PC-9 (cell line): ENCODE measurements at regions not wholly inside any gene's neighbourhood (a gene's known extent, or its start where the extent isn't known, plus 50 kb on each side); places are given as distances from the start of the nearest gene placed in this dataset.

Experiments used
- BruUV-seq: library from RNA; stranded (reverse); fragments of 400-500 nt; replicated peaks from 2 replicates; lab custom pipeline; 2021; lab: Mats Ljungman, UMichigan
- CTCF ChIA-PET: fragments of 300-600 bp; sonication (Branson Sonifier 250); formaldehyde crosslinking; loops from one replicate; lab custom pipeline; 2022; ENCODE audit warnings: antibody characterized with exemption; lab: Charles Lee
- POLR2A ChIA-PET: fragments of 300-600 bp; sonication (Branson Sonifier 250); formaldehyde crosslinking; loops from one replicate; lab custom pipeline; 2022; ENCODE audit warnings: antibody characterized with exemption; ENCODE audit not compliant: unreplicated experiment; lab: Charles Lee
- DNase-seq, 2 experiments: peaks; one replicate each; pipeline versions ENCODE4 v3.0.0 to v3.0.0-alpha.2; 2015 to 2022; ENCODE audit warnings: mixed read lengths in 1 of 2
- H2AFZ ChIP-seq: fragments of 200-600 bp; sonication (generic); 2 replicates; pipeline ENCODE4 v1.8.1; 2017; ENCODE audit warnings: antibody characterized with exemption
- H3F3A ChIP-seq: fragments of 200-600 bp; sonication (generic); 2 replicates; pipeline ENCODE4 v1.8.1; 2017; ENCODE audit warnings: antibody characterized with exemption, mild to moderate bottlenecking, low read depth; ENCODE audit not compliant: insufficient read depth
- H3K27ac ChIP-seq: fragments of 200-600 bp; sonication (generic); 2 replicates; pipeline ENCODE4 v1.6.1; 2016; ENCODE audit warnings: mixed run types
- H3K27me3 ChIP-seq: fragments of 200-600 bp; sonication (generic); 2 replicates; pipeline ENCODE4 v1.6.1; 2016; ENCODE audit warnings: low read depth, mixed run types; ENCODE audit not compliant: insufficient read depth
- H3K36me3 ChIP-seq: fragments of 200-600 bp; sonication (generic); 2 replicates; pipeline ENCODE4 v1.6.1; 2016; ENCODE audit warnings: low read depth, mixed run types
- H3K4me1 ChIP-seq: fragments of 200-600 bp; sonication (generic); replicated peaks from 2 replicates; pipeline ENCODE4 v1.6.1; 2016; ENCODE audit warnings: mixed run types; ENCODE audit not compliant: insufficient read depth
- H3K4me2 ChIP-seq: fragments of 200-600 bp; sonication (generic); 2 replicates; pipeline ENCODE4 v1.6.1; 2017; ENCODE audit warnings: mixed run types
- H3K4me3 ChIP-seq: fragments of 200-600 bp; sonication (generic); 2 replicates; pipeline ENCODE4 v1.6.1; 2016; ENCODE audit warnings: mixed run types
- H3K79me2 ChIP-seq: fragments of 200-600 bp; sonication (generic); 2 replicates; pipeline ENCODE4 v1.6.1; 2017; ENCODE audit warnings: low read depth, mixed run types
- H3K9me2 ChIP-seq: fragments of 200-600 bp; sonication (generic); 2 replicates; pipeline ENCODE4 v1.8.1; 2017; ENCODE audit warnings: mild to moderate bottlenecking; ENCODE audit not compliant: insufficient read depth
- H3K9me3 ChIP-seq: fragments of 200-600 bp; sonication (generic); 2 replicates; pipeline ENCODE4 v1.8.1; 2016; ENCODE audit warnings: low read depth; ENCODE audit not compliant: insufficient read depth
- H4K20me1 ChIP-seq: fragments of 200-600 bp; sonication (generic); 2 replicates; pipeline ENCODE4 v1.8.1; 2017; ENCODE audit not compliant: insufficient read depth
- EZH2 ChIP-seq: fragments of 200-600 bp; sonication (generic); IDR thresholded peaks from 2 replicates; pipeline ENCODE4 v1.8.0; 2017; ENCODE audit warnings: antibody characterized with exemption, low read depth
- intact Hi-C: fragments of 100-400 bp; cut with micrococcal nuclease; formaldehyde crosslinking; loops from one replicate; pipeline ENCODE4 v1.10.0; 2022; ENCODE audit not compliant: unreplicated experiment
- TF ChIP-seq, protein P1 (sequence below): fragments of 200-600 bp; sonication (generic); conservative IDR thresholded peaks from 2 replicates; pipeline ENCODE4 v1.6.1; 2017; ENCODE audit warnings: mixed run types, antibody characterized with exemption, mild to moderate bottlenecking, moderate library complexity

DNA sequence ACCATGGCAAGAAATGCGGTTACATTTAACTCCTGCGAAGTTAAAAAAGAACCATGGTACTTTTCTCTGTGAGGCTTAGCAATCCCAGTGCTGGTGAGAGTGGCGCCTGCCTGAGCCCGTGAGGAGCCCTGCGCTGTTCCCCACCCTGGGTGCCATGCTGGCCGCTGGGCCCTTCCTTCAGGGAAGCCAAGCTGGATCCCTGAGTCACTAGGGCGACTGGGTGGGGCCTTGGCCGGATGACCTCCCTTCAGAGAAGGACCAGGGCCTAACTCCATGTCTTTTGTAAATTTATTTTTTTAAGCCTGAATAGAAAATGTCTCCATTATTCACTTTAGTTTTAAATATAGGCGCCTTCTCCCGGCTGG lies 209.1 kb downstream of the ERMARD start:
- POLR2A ChIA-PET: no interaction called here
- H3K36me3 ChIP-seq: no peaks in the 10 kb centered on the region
- no TSS peak for BruUV-seq
- CTCF ChIA-PET: no interaction called here
- H3K27ac ChIP-seq: no peak overlapping the region
- no peak overlapping the region for H3K4me2 ChIP-seq
- no peak for DNase-seq
- no peak overlapping the region for H2AFZ ChIP-seq
- H3K27me3 ChIP-seq: peaks cover 86% of the 10 kb centered on the region
- no peaks in the 10 kb centered on the region for H3K9me3 ChIP-seq
- H3K9me2 ChIP-seq: no peaks in the 10 kb centered on the region
- intact Hi-C loops: no loop called here
- TF ChIP-seq EZH2: no peak
- TF ChIP-seq, protein P1, sequence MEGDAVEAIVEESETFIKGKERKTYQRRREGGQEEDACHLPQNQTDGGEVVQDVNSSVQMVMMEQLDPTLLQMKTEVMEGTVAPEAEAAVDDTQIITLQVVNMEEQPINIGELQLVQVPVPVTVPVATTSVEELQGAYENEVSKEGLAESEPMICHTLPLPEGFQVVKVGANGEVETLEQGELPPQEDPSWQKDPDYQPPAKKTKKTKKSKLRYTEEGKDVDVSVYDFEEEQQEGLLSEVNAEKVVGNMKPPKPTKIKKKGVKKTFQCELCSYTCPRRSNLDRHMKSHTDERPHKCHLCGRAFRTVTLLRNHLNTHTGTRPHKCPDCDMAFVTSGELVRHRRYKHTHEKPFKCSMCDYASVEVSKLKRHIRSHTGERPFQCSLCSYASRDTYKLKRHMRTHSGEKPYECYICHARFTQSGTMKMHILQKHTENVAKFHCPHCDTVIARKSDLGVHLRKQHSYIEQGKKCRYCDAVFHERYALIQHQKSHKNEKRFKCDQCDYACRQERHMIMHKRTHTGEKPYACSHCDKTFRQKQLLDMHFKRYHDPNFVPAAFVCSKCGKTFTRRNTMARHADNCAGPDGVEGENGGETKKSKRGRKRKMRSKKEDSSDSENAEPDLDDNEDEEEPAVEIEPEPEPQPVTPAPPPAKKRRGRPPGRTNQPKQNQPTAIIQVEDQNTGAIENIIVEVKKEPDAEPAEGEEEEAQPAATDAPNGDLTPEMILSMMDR: no peak
- no peaks in the 10 kb centered on the region for H3F3A ChIP-seq
- H3K4me1 ChIP-seq: no peaks in the 10 kb centered on the region
- no peaks in the 10 kb centered on the region for H3K79me2 ChIP-seq
- H3K4me3 ChIP-seq: no peak overlapping the region
- no peaks in the 10 kb centered on the region for H4K20me1 ChIP-seq

DNA sequence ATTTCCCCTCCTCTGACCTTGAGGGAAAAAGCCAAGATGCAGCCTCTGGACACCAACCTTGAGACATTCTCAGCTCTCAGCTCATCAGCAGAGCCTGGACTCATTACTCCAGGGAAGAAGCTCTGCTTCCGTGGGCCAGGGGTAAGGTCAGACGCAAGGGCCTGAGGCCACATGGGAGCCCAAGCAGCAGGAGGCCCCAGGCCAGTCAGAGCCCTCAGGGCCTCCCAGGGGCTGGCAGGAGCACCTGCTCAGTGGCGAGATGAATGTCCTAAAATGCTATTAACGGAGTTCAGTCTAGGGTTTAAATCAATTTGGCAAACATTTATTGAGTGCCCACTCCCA lies 208.6 kb downstream of the ERMARD start:
- ChIA-PET CTCF (no interaction called here), POLR2A (no interaction called here)
- intact Hi-C loops: no loop called here
- TF ChIP-seq, protein P1: no peak
- TF ChIP-seq EZH2: no peak
- no peaks in the 10 kb centered on the region for H3K79me2 ChIP-seq
- no peak overlapping the region for H3K4me2 ChIP-seq
- H3K36me3 ChIP-seq: no peaks in the 10 kb centered on the region
- peaks cover 85% of the 10 kb centered on the region for H3K27me3 ChIP-seq
- H4K20me1 ChIP-seq: no peaks in the 10 kb centered on the region
- no peak overlapping the region for H3K27ac ChIP-seq
- H3K4me1 ChIP-seq: no peaks in the 10 kb centered on the region
- H3K4me3 ChIP-seq: no peak overlapping the region
- no peak for DNase-seq
- H2AFZ ChIP-seq: no peak overlapping the region
- no peaks in the 10 kb centered on the region for H3K9me3 ChIP-seq
- no peaks in the 10 kb centered on the region for H3F3A ChIP-seq
- no TSS peak for BruUV-seq
- no peaks in the 10 kb centered on the region for H3K9me2 ChIP-seq

DNA sequence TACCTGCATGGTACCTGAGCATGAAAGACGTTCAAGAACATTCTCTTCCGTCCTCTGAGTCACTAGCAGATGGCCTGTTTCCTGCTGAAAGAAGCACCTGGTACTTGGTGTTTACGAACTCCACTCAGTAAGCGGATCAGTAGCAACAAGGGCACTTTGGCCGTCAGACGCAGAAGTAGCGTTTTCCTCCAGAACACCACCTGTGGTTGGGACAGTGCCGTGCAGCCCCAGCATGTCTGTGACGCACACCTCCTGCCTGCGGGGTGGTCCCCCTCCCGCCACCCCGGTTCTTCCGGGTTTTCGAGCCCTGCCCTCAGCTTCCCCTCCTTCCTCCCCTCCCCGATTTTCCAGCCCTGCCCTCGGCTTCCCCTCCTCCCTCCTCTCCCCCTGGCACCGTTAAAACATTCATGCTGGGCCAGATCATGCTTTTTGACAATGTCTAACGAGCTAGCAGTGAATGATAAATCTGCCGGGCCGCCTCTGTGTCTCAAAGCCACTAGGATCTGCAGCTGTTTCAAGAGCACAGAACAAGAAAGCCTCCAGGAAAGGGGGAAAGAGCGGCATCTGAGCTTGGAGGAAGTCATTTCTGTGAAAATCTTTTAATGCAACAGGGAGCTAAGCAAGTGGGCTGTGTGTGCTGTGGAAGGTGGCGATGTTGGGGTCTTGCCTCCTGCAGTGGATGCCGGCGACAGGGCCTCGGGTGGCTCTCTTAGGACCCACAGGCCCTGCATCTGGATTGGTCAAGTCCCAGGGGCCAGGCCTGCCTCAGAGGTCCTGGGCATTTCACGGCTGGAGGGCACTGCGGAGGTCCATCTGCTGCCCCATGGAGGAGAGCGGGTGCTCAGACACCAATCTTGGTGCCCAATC lies 207.9 kb downstream of the ERMARD start:
- H3K36me3 ChIP-seq: no peaks in the 10 kb centered on the region
- peaks cover 79% of the 10 kb centered on the region for H3K27me3 ChIP-seq
- H3K4me3 ChIP-seq: no peak overlapping the region
- BruUV-seq: no TSS peak
- H3K27ac ChIP-seq: no peak overlapping the region
- ChIA-PET CTCF (no interaction called here), POLR2A (no interaction called here)
- no peak overlapping the region for H3K4me2 ChIP-seq
- H3K4me1 ChIP-seq: no peaks in the 10 kb centered on the region
- intact Hi-C loops: no loop called here
- H3K9me3 ChIP-seq: no peaks in the 10 kb centered on the region
- H2AFZ ChIP-seq: no peak overlapping the region
- no peaks in the 10 kb centered on the region for H3K79me2 ChIP-seq
- no peaks in the 10 kb centered on the region for H4K20me1 ChIP-seq
- no peak for TF ChIP-seq EZH2
- TF ChIP-seq, protein P1: no peak
- H3F3A ChIP-seq: no peaks in the 10 kb centered on the region
- H3K9me2 ChIP-seq: no peaks in the 10 kb centered on the region
- DNase-seq: no peak
